OCI-LY7 (cell line): ENCODE measurements at regions not wholly inside any gene's neighbourhood (a gene's known extent, or its start where the extent isn't known, plus 50 kb on each side); places are given as distances from the start of the nearest gene placed in this dataset.

Experiments
- EZH2phosphoT487 ChIP-seq: fragments of 200-600 bp; sonication (generic); IDR thresholded peaks from 2 replicates; pipeline ENCODE4 v1.6.1; 2018; ENCODE audit warnings: low read depth, borderline replicate concordance, mild to moderate bottlenecking, mixed run types, antibody characterized with exemption, low read length, moderate library complexity, mixed read lengths
- TF ChIP-seq, protein P1 (sequence below): fragments of 200-600 bp; sonication (generic); conservative IDR thresholded peaks from 2 replicates; pipeline ENCODE4 v1.5.1; 2014; ENCODE audit warnings: mild to moderate bottlenecking, antibody characterized with exemption, low read length, moderate library complexity, mixed read lengths

DNA sequence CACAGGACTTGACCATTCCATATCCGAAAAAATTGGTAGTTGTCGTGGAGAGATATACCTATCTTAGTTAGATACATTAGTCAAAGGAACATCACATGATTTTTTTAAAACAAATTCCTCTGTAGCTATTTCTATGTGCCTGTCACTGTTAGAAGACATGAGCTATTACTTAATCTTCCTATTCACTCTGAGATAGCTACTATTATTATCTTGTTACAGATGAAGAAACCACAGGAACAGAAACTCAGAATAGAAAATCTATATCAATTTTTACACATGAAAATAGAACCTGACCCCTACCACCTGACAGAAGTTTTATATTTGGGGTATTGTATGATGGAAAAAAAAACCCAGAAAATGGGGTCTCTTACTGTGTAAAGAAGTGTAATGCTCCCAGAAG lies 68.9 kb upstream of the TDRD3 start:
- TF ChIP-seq, protein P1, sequence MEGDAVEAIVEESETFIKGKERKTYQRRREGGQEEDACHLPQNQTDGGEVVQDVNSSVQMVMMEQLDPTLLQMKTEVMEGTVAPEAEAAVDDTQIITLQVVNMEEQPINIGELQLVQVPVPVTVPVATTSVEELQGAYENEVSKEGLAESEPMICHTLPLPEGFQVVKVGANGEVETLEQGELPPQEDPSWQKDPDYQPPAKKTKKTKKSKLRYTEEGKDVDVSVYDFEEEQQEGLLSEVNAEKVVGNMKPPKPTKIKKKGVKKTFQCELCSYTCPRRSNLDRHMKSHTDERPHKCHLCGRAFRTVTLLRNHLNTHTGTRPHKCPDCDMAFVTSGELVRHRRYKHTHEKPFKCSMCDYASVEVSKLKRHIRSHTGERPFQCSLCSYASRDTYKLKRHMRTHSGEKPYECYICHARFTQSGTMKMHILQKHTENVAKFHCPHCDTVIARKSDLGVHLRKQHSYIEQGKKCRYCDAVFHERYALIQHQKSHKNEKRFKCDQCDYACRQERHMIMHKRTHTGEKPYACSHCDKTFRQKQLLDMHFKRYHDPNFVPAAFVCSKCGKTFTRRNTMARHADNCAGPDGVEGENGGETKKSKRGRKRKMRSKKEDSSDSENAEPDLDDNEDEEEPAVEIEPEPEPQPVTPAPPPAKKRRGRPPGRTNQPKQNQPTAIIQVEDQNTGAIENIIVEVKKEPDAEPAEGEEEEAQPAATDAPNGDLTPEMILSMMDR, result no peak
- TF ChIP-seq EZH2phosphoT487, result no peak
